ENCODE measurements at regions not wholly inside any gene's neighbourhood (a gene's known extent, or its start where the extent isn't known, plus 50 kb on each side); places are given as distances from the start of the nearest gene placed in this dataset.

GRCh38 chr1:60279798-60280197, 206.2 kb upstream of the C1orf87 start:
- no peak for TF ChIP-seq EZH2 (IDR thresholded peaks at IDR 0.05; ENCODE audit: low read length, missing control alignments)
- TF ChIP-seq CTCF (conservative IDR thresholded peaks at IDR 0.05 in 1 of 2, IDR thresholded peaks at IDR 0.05 in 1 of 2; ENCODE audit: low read depth in 1 of 2, low read length in 2 of 2) = no peak

Measured in fibroblast of lung (primary cell).